ENCODE measurements at regions not wholly inside any gene's neighbourhood (a gene's known extent, or its start where the extent isn't known, plus 50 kb on each side); places are given as distances from the start of the nearest gene placed in this dataset.

DNA sequence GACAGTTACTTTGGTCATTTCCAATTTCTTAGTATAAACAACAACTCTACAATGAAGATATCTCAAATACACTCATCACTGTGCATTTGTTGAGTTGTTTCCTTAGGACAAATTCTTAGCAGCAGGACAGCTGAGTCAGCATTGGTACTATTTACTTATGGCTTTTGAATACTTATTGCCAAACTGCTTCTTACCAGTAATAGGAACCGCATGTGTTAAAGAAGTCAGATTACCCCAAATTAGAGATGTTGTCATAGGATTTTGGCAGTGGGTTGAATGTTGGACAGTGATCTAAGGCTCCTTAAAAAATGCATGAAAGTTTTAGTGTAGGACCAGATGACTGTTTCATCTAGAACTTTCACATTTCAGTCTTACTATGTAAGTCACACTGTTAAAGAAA, 280.1 kb upstream of the DMRT1 start:
- Histone ChIP-seq H3K36me3 (no peaks in the 10 kb centered on the region), H3K4me1 (replicated peaks) (peaks cover 21% of the 10 kb centered on the region), H3K27me3 (replicated peaks) (no peaks in the 10 kb centered on the region), H3K27ac (no peak overlapping the region), H3K4me3 (no peak overlapping the region), H3K9me3 (replicated peaks) (peaks cover 4% of the 10 kb centered on the region)
- DNase-seq (ENCODE audit: low read depth in 1 of 2, low spot score in 2 of 2): peak in 1 of 2 experiments; percentile 12

GRCh38 chr9:563200-563599, 278.3 kb upstream of the DMRT1 start:
- no peak overlapping the region for H3K4me3 ChIP-seq
- H3K27ac ChIP-seq: no peak overlapping the region

DNA sequence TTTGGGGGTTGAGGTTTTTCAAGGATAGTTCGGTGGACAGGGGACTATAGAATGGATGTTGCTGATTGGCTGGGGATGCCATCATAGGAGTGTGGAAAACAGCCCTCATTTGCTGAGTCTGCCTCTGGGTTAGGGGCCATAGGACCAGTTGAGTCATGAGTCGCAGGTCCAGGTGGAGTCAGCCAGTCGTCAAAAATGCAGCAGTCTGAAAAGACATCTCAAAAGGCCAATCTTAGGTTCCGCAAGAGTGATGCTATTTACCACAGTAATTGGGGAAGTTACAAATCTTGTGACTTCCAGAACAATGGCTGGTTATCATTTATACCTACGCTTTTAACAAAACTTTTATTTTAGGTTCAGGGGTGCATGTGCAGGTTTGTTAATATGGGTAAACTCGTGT, 276.0 kb upstream of the DMRT1 start:
- H3K9me3 ChIP-seq (replicated peaks): no peaks in the 10 kb centered on the region
- H3K4me3 ChIP-seq: no peak overlapping the region
- DNase-seq (ENCODE audit: low read depth in 1 of 2, low spot score in 2 of 2): no peak
- H3K36me3 ChIP-seq: no peaks in the 10 kb centered on the region
- no peaks in the 10 kb centered on the region for H3K27me3 ChIP-seq (replicated peaks)
- no peak overlapping the region for H3K27ac ChIP-seq
- peaks cover 8% of the 10 kb centered on the region; the same call in 1 of the 2 replicates for H3K4me1 ChIP-seq (replicated peaks)

More at GRCh38 chr9:563200-563599, 278.3 kb upstream of the DMRT1 start:
- no peaks in the 10 kb centered on the region for H3K36me3 ChIP-seq
- no peaks in the 10 kb centered on the region for H3K27me3 ChIP-seq (replicated peaks)
- DNase-seq (ENCODE audit: low read depth in 1 of 2, low spot score in 2 of 2): no peak
- H3K4me1 ChIP-seq (replicated peaks): peaks cover 13% of the 10 kb centered on the region
- H3K9me3 ChIP-seq (replicated peaks): no peaks in the 10 kb centered on the region

- H3K9me3 ChIP-seq (replicated peaks): no peaks in the 10 kb centered on the region
- no peak overlapping the region for H3K27ac ChIP-seq
- no peaks in the 10 kb centered on the region for H3K27me3 ChIP-seq (replicated peaks)
- no peak overlapping the region for H3K4me3 ChIP-seq
- no peaks in the 10 kb centered on the region for H3K36me3 ChIP-seq
- no peaks in the 10 kb centered on the region; the same call in 1 of the 2 replicates for H3K4me1 ChIP-seq (replicated peaks)
- DNase-seq (ENCODE audit: low read depth in 1 of 2, low spot score in 2 of 2): no peak
These were observed 274.3 kb upstream of the DMRT1 start for GRCh38 chr9:567128-567746.

GRCh38 chr9:567747-568305, 273.7 kb upstream of the DMRT1 start:
- no peak overlapping the region for H3K27ac ChIP-seq
- H3K4me3 ChIP-seq: no peak overlapping the region
- H3K4me1 ChIP-seq (replicated peaks): no peaks in the 10 kb centered on the region; the same call in 1 of the 2 replicates
- H3K36me3 ChIP-seq: no peaks in the 10 kb centered on the region
- DNase-seq (ENCODE audit: low read depth in 1 of 2, low spot score in 2 of 2): no peak
- no peaks in the 10 kb centered on the region for H3K9me3 ChIP-seq (replicated peaks)
- H3K27me3 ChIP-seq (replicated peaks): no peaks in the 10 kb centered on the region

GRCh38 chr9:569296-569695, 272.2 kb upstream of the DMRT1 start:
- Histone ChIP-seq H3K27ac (no peak overlapping the region), H3K36me3 (no peaks in the 10 kb centered on the region), H3K27me3 (replicated peaks) (no peaks in the 10 kb centered on the region), H3K9me3 (replicated peaks) (no peaks in the 10 kb centered on the region), H3K4me1 (replicated peaks) (no peaks in the 10 kb centered on the region), H3K4me3 (no peak overlapping the region)
- no peak for DNase-seq (ENCODE audit: low read depth in 1 of 2, low spot score in 2 of 2)

GRCh38 chr9:570187-570586, 271.3 kb upstream of the DMRT1 start:
- H3K4me1 ChIP-seq (replicated peaks): no peaks in the 10 kb centered on the region
- H3K27ac ChIP-seq: no peak overlapping the region
- no peaks in the 10 kb centered on the region for H3K27me3 ChIP-seq (replicated peaks)
- H3K4me3 ChIP-seq: no peak overlapping the region
- no peaks in the 10 kb centered on the region for H3K36me3 ChIP-seq
- H3K9me3 ChIP-seq (replicated peaks): no peaks in the 10 kb centered on the region
- no peak for DNase-seq (ENCODE audit: low read depth in 1 of 2, low spot score in 2 of 2)

DNA sequence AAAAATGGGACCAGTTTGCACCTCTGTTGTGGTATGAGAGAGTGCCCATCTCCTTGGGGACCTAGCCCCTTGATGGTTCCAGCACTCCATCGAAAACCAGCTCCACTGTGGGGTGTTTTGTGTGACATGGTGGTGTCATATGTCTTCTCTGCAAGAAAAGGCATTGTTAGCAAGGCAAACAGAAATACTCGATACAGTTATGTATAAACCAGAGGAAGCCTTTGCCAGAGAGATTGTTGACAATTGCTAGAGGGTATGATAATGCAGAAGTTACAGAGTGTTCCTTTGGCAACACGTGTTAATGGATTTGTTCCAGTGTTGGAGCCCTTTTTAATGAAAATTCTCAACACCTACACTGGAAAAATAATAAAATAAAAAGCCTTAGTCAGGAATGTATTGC, 270.4 kb upstream of the DMRT1 start:
- Histone ChIP-seq H3K36me3 (no peaks in the 10 kb centered on the region), H3K9me3 (replicated peaks) (no peaks in the 10 kb centered on the region), H3K4me1 (replicated peaks) (no peaks in the 10 kb centered on the region), H3K27ac (no peak overlapping the region), H3K4me3 (no peak overlapping the region), H3K27me3 (replicated peaks) (no peaks in the 10 kb centered on the region)
- no peak for DNase-seq (ENCODE audit: low read depth in 1 of 2, low spot score in 2 of 2)

DNA sequence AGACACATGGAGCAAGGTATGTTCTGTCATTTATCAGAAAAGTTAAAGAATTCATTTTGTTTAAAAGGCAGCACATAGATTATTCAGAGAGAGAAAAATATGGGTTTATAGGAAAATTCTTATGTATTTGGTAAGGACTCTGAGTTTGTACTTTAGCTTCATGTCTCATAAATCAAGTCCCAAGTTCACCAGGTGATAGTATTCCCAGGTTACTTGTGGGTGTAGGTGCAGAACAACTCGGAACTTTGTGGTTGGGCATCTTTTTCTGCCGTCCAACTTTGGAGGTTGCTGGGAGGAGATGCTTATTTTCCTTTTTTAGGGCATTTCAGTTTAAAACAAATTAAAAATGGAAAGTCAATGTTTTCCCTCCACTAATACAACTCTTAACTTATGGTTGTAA, 269.8 kb upstream of the DMRT1 start:
- H3K27me3 ChIP-seq (replicated peaks): no peaks in the 10 kb centered on the region
- no peaks in the 10 kb centered on the region for H3K36me3 ChIP-seq
- H3K4me3 ChIP-seq: no peak overlapping the region
- no peaks in the 10 kb centered on the region for H3K9me3 ChIP-seq (replicated peaks)
- H3K4me1 ChIP-seq (replicated peaks): no peaks in the 10 kb centered on the region
- DNase-seq (ENCODE audit: low read depth in 1 of 2, low spot score in 2 of 2): no peak
- H3K27ac ChIP-seq: no peak overlapping the region

DNA sequence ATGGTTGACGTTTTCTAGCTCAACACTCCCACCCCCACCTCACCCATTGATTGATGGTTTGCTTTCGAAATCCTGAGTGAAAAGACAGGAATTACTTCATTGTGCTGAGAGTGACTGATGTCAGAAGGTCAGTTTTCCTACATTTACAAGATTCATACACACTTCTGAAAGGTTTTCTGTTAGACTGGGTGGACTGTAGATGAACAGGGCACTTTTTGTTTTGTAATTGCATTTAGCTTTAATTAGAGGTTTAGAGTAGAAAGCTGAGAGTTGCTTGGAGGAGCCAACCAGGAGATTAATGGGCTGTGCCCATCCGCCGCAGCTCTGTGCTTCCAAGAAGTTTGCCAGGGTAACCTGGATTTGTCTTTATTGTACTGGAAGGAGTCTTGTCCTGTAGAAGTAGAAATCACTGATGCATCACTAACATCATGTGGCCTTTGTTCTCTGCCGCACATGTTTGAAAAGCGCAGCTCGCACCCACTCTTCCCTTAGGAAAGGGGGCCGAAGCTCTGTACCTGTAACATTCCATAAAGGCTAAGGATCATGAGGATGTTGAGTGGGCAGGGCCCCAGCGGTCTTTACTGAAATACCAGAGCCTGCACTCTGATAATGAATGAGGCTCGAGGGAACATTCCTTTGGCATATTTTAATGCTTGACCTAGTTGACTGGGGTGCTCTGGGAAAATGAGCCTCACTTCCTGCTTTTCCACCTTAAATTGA, 267.6 kb upstream of the DMRT1 start:
- no peak overlapping the region for H3K27ac ChIP-seq
- no peaks in the 10 kb centered on the region for H3K9me3 ChIP-seq (replicated peaks)
- no peaks in the 10 kb centered on the region for H3K27me3 ChIP-seq (replicated peaks)
- no peak overlapping the region for H3K4me3 ChIP-seq
- no peak for DNase-seq (ENCODE audit: low read depth in 1 of 2, low spot score in 2 of 2)
- H3K36me3 ChIP-seq: no peaks in the 10 kb centered on the region
- no peaks in the 10 kb centered on the region for H3K4me1 ChIP-seq (replicated peaks)

- no peak for DNase-seq (ENCODE audit: low read depth in 1 of 2, low spot score in 2 of 2)
- Histone ChIP-seq H3K27ac (no peak overlapping the region), H3K27me3 (replicated peaks) (no peaks in the 10 kb centered on the region), H3K4me3 (no peak overlapping the region), H3K9me3 (replicated peaks) (no peaks in the 10 kb centered on the region), H3K36me3 (no peaks in the 10 kb centered on the region), H3K4me1 (replicated peaks) (no peaks in the 10 kb centered on the region)
These were observed 266.4 kb upstream of the DMRT1 start for GRCh38 chr9:575139-575538.

DNA sequence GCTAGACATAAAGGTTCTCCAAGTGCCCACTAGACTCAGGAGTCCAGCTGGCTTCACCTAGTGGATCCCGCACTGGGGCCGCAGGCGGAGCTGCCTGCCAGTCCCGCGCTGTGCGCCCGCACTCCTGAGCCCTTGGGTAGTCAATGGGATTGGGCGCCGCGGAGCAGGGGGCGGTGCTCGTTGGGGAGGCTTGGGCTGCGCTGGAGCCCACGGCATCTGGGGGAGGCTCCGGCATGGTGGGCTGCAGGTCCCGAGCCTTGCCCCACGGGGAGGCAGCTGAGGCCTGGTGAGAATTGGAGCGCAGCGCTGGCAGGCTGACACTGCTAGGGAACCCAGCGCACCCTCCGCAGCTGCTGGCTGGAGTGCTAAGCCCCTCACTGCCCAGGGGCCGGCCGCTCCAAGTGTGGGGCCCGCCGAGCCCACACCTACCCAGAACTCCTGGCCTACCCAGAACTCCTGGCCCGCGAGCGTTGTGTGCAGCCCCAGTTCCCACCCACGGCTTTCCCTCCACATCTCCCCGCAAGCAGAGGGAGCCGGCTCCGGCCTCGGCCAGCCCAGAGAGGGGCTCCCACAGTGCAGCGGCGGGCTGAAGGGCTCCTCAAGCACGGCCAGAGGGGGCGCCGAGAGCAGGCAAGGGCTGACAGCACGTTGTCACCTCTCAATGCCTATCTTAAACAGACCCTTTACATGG, 260.7 kb upstream of the DMRT1 start:
- Histone ChIP-seq H3K27me3 (replicated peaks) (no peaks in the 10 kb centered on the region), H3K4me1 (replicated peaks) (no peaks in the 10 kb centered on the region), H3K36me3 (no peaks in the 10 kb centered on the region), H3K4me3 (no peak overlapping the region), H3K27ac (no peak overlapping the region), H3K9me3 (replicated peaks) (no peaks in the 10 kb centered on the region)
- DNase-seq (ENCODE audit: low read depth in 1 of 2, low spot score in 2 of 2): no peak

GRCh38 chr9:581673-582497, 259.6 kb upstream of the DMRT1 start:
- H3K36me3 ChIP-seq: no peaks in the 10 kb centered on the region
- no peaks in the 10 kb centered on the region for H3K27me3 ChIP-seq (replicated peaks)
- no peaks in the 10 kb centered on the region for H3K4me1 ChIP-seq (replicated peaks)
- no peak overlapping the region for H3K4me3 ChIP-seq
- no peak for DNase-seq (ENCODE audit: low read depth in 1 of 2, low spot score in 2 of 2)
- no peak overlapping the region for H3K27ac ChIP-seq
- H3K9me3 ChIP-seq (replicated peaks): no peaks in the 10 kb centered on the region
